OCI-LY7 (cell line): ENCODE measurements at regions not wholly inside any gene's neighbourhood (a gene's known extent, or its start where the extent isn't known, plus 50 kb on each side); places are given as distances from the start of the nearest gene placed in this dataset.

Source experiments
- BruUV-seq: library from RNA; stranded (reverse); fragments of 400-500 nt; replicated peaks from 2 replicates; lab custom pipeline; 2021; lab: Mats Ljungman, UMichigan
- CTCF ChIA-PET: fragments of 300-600 bp; sonication (Branson Sonifier 250); formaldehyde crosslinking; loops from one replicate; lab custom pipeline; 2022; ENCODE audit warnings: antibody characterized with exemption; ENCODE audit not compliant: unreplicated experiment; lab: Charles Lee
- POLR2A ChIA-PET: fragments of 300-600 bp; sonication (Branson Sonifier 250); formaldehyde crosslinking; loops from one replicate; lab custom pipeline; 2022; ENCODE audit warnings: antibody characterized with exemption; lab: Charles Lee
- DNase-seq: peaks from one replicate; pipeline ENCODE4 v3.0.0-alpha.2; 2015; ENCODE audit warnings: low spot score
- H2AFZ ChIP-seq: fragments of 200-600 bp; sonication (generic), shearing (Covaris generic); 2 replicates; pipeline ENCODE4 v1.6.1; 2014; ENCODE audit warnings: mild to moderate bottlenecking, antibody characterized with exemption, low read length, moderate library complexity
- H3K27ac ChIP-seq: fragments of 200-600 bp; sonication (generic); 2 replicates; pipeline ENCODE4 v1.5.1; 2014; ENCODE audit warnings: mixed run types, low read depth, mild to moderate bottlenecking, moderate library complexity, low read length, inconsistent platforms; ENCODE audit not compliant: poor library complexity, severe bottlenecking
- H3K36me3 ChIP-seq: fragments of 200-600 bp; sonication (generic); 2 replicates; pipeline ENCODE4 v1.6.1; 2014; ENCODE audit warnings: mild to moderate bottlenecking, antibody characterized with exemption, low read length, moderate library complexity, mixed read lengths; ENCODE audit not compliant: insufficient read depth
- H3K4me1 ChIP-seq: fragments of 200-600 bp; sonication (generic); 2 replicates; pipeline ENCODE4 v1.5.1; 2014; ENCODE audit warnings: mild to moderate bottlenecking, low read length; ENCODE audit not compliant: insufficient read depth, poor library complexity, severe bottlenecking
- H3K4me2 ChIP-seq: fragments of 200-600 bp; sonication (generic); 2 replicates; pipeline ENCODE4 v1.6.1; 2014; ENCODE audit warnings: mild to moderate bottlenecking, low read length
- H3K4me3 ChIP-seq: fragments of 200-600 bp; sonication (generic); 2 replicates; pipeline ENCODE4 v1.5.1; 2014; ENCODE audit warnings: mild to moderate bottlenecking, low read depth, low read length; ENCODE audit not compliant: poor library complexity, severe bottlenecking
- H3K79me2 ChIP-seq: fragments of 200-600 bp; sonication (generic); 2 replicates; pipeline ENCODE4 v1.6.1; 2016; ENCODE audit warnings: low read depth, mild to moderate bottlenecking, low read length, moderate library complexity, mixed read lengths; ENCODE audit not compliant: insufficient read depth
- H3K9me2 ChIP-seq: fragments of 200-600 bp; sonication (generic); 2 replicates; pipeline ENCODE4 v1.6.1; 2016; ENCODE audit warnings: mild to moderate bottlenecking, low read length, mixed read lengths; ENCODE audit not compliant: insufficient read depth
- H3K9me3 ChIP-seq: fragments of 200-600 bp; sonication (generic); 2 replicates; pipeline ENCODE4 v1.6.1; 2014; ENCODE audit warnings: mild to moderate bottlenecking, mixed run types, low read length, mixed read lengths
- H4K20me1 ChIP-seq: fragments of 200-600 bp; sonication (generic); 2 replicates; pipeline ENCODE4 v1.6.1; 2014; ENCODE audit warnings: mild to moderate bottlenecking, antibody characterized with exemption, low read length, moderate library complexity, mixed read lengths; ENCODE audit not compliant: insufficient read depth
- CTCF ChIP-seq: fragments of 200-600 bp; sonication (generic); conservative IDR thresholded peaks from 2 replicates; pipeline ENCODE4 v1.5.1; 2014; ENCODE audit warnings: mild to moderate bottlenecking, antibody characterized with exemption, low read length, moderate library complexity, mixed read lengths
- EZH2phosphoT487 ChIP-seq: fragments of 200-600 bp; sonication (generic); IDR thresholded peaks from 2 replicates; pipeline ENCODE4 v1.6.1; 2018; ENCODE audit warnings: low read depth, borderline replicate concordance, mild to moderate bottlenecking, mixed run types, antibody characterized with exemption, low read length, moderate library complexity, mixed read lengths
- intact Hi-C: fragments of 100-400 bp; cut with micrococcal nuclease; formaldehyde crosslinking; loops from one replicate; pipeline ENCODE4 v1.10.0; 2022; ENCODE audit not compliant: unreplicated experiment

GRCh38 chr7:22622116-22622785 is 104.7 kb upstream of the IL6 start:
- ChIA-PET POLR2A (no interaction called here), CTCF (no interaction called here)
- no peaks in the 10 kb centered on the region for H3K36me3 ChIP-seq
- no peak for DNase-seq
- no peak overlapping the region for H3K4me3 ChIP-seq
- peaks cover 13% of the 10 kb centered on the region; the same call in 1 of the 2 replicates for H3K9me3 ChIP-seq
- no peaks in the 10 kb centered on the region for H4K20me1 ChIP-seq
- intact Hi-C loops = no loop called here
- BruUV-seq = no TSS peak
- no peaks in the 10 kb centered on the region for H3K79me2 ChIP-seq
- no peak overlapping the region for H3K4me2 ChIP-seq
- H3K4me1 ChIP-seq = no peaks in the 10 kb centered on the region
- H2AFZ ChIP-seq = no peak overlapping the region
- H3K9me2 ChIP-seq = no peaks in the 10 kb centered on the region
- H3K27ac ChIP-seq = no peak overlapping the region
- no peak for TF ChIP-seq EZH2phosphoT487
- TF ChIP-seq CTCF = no peak

- no peak for DNase-seq
- no peaks in the 10 kb centered on the region for H3K79me2 ChIP-seq
- H3K4me1 ChIP-seq = no peaks in the 10 kb centered on the region
- H3K9me3 ChIP-seq = peaks cover 13% of the 10 kb centered on the region; the same call in 1 of the 2 replicates
- no peak overlapping the region for H3K4me2 ChIP-seq
- CTCF ChIA-PET = no interaction called here
- intact Hi-C loops = no loop called here
- TF ChIP-seq CTCF (no peak), EZH2phosphoT487 (no peak)
- H3K4me3 ChIP-seq = no peak overlapping the region
- H3K9me2 ChIP-seq = no peaks in the 10 kb centered on the region
- BruUV-seq = no TSS peak
- no peak overlapping the region for H2AFZ ChIP-seq
- no peak overlapping the region for H3K27ac ChIP-seq
- no peaks in the 10 kb centered on the region for H4K20me1 ChIP-seq
- no peaks in the 10 kb centered on the region for H3K36me3 ChIP-seq
- POLR2A ChIA-PET = interaction anchor here (0.5 kb wide), 1 partner anchor 105 kb away, joined by 9 read pairs; no protein-coding TSS in a partner anchor
Measured at GRCh38 chr7:22618528-22618927, 108.5 kb upstream of the IL6 start.

- H3K4me2 ChIP-seq = no peak overlapping the region
- no peak overlapping the region for H3K27ac ChIP-seq
- H3K9me3 ChIP-seq = peaks cover 13% of the 10 kb centered on the region; the same call in 1 of the 2 replicates
- TF ChIP-seq EZH2phosphoT487 = no peak
- TF ChIP-seq CTCF = no peak
- no peaks in the 10 kb centered on the region for H3K79me2 ChIP-seq
- CTCF ChIA-PET = no interaction called here
- no peaks in the 10 kb centered on the region for H3K9me2 ChIP-seq
- intact Hi-C loops = no loop called here
- H3K4me3 ChIP-seq = no peak overlapping the region
- POLR2A ChIA-PET = no interaction called here
- no peak for DNase-seq
- no peaks in the 10 kb centered on the region for H3K4me1 ChIP-seq
- no peaks in the 10 kb centered on the region for H4K20me1 ChIP-seq
- H2AFZ ChIP-seq = no peak overlapping the region
- no peaks in the 10 kb centered on the region for H3K36me3 ChIP-seq
- BruUV-seq = no TSS peak
Measured at GRCh38 chr7:22617166-22617565, 109.8 kb upstream of the IL6 start.
